ENCODE measurements at regions not wholly inside any gene's neighbourhood (a gene's known extent, or its start where the extent isn't known, plus 50 kb on each side); places are given as distances from the start of the nearest gene placed in this dataset.

DNA sequence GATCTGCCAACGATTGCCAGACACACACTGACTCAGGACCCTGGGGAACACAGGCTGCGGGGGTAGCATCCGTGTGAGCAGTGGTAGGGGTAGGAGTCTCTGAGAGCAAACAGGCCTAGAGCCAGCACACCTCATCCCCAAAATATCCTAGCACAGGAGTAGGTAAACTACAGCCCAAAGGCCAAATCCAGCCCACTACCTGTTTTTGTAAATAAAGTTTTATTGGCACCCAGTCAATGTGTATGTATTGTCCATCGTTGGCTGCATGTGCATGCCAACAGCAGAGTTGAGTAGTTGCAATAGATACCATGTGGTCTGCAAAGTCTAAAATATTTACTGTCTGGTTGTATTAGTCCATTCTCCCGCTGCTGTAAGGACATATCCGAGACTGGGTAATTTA is 55.5 kb upstream of the GPRC5B start:
- Histone ChIP-seq H3K9ac (no peak overlapping the region), H2AFZ (no peak overlapping the region), H3K4me1 (no peaks in the 10 kb centered on the region), H3K9me3 (ENCODE audit: control insufficient read depth, low read length) (no peaks in the 10 kb centered on the region), H3K4me3 (ENCODE audit: low read depth, low read length) (no peak overlapping the region), H3K27me3 (ENCODE audit: control insufficient read depth, insufficient read depth, low read length) (no peaks in the 10 kb centered on the region), H3K79me2 (no peaks in the 10 kb centered on the region), H3K36me3 (ENCODE audit: control insufficient read depth, insufficient read depth, low read length) (no peaks in the 10 kb centered on the region), H3K4me2 (ENCODE audit: low read length) (no peak overlapping the region), H3K27ac (no peak overlapping the region)
- TF ChIP-seq, protein P1, sequence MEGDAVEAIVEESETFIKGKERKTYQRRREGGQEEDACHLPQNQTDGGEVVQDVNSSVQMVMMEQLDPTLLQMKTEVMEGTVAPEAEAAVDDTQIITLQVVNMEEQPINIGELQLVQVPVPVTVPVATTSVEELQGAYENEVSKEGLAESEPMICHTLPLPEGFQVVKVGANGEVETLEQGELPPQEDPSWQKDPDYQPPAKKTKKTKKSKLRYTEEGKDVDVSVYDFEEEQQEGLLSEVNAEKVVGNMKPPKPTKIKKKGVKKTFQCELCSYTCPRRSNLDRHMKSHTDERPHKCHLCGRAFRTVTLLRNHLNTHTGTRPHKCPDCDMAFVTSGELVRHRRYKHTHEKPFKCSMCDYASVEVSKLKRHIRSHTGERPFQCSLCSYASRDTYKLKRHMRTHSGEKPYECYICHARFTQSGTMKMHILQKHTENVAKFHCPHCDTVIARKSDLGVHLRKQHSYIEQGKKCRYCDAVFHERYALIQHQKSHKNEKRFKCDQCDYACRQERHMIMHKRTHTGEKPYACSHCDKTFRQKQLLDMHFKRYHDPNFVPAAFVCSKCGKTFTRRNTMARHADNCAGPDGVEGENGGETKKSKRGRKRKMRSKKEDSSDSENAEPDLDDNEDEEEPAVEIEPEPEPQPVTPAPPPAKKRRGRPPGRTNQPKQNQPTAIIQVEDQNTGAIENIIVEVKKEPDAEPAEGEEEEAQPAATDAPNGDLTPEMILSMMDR (IDR thresholded peaks at IDR 0.05): no peak

DNA sequence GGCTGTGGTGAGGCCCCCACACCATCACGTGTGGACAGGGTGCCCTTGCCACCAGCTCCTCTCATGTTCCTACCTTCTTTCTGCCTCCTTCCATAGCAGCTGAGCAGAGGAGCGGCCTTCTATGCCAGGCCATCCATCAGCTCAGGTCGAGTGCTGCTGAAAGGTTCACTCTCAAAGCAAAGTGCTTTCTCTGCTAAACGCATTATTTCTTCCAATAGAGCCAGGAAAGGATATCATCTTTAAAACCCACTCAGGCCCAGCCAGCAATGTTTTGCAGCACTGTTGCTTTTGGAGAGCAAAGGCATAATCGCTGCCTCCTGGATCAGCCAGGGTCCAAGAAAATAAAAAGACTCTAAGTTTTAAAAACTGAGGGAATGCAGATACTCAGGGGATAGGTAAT is 54.9 kb upstream of the GPRC5B start:
- H3K27ac ChIP-seq: no peak overlapping the region
- no peak overlapping the region for H3K4me2 ChIP-seq (ENCODE audit: low read length)
- no peaks in the 10 kb centered on the region for H3K79me2 ChIP-seq
- H2AFZ ChIP-seq: no peak overlapping the region
- no peaks in the 10 kb centered on the region for H3K36me3 ChIP-seq (ENCODE audit: control insufficient read depth, insufficient read depth, low read length)
- no peaks in the 10 kb centered on the region for H3K27me3 ChIP-seq (ENCODE audit: control insufficient read depth, insufficient read depth, low read length)
- H3K9me3 ChIP-seq (ENCODE audit: control insufficient read depth, low read length): no peaks in the 10 kb centered on the region
- H3K4me3 ChIP-seq (ENCODE audit: low read depth, low read length): no peak overlapping the region
- H3K9ac ChIP-seq: no peak overlapping the region
- no peaks in the 10 kb centered on the region for H3K4me1 ChIP-seq
- TF ChIP-seq, protein P1 (IDR thresholded peaks at IDR 0.05): no peak

DNA sequence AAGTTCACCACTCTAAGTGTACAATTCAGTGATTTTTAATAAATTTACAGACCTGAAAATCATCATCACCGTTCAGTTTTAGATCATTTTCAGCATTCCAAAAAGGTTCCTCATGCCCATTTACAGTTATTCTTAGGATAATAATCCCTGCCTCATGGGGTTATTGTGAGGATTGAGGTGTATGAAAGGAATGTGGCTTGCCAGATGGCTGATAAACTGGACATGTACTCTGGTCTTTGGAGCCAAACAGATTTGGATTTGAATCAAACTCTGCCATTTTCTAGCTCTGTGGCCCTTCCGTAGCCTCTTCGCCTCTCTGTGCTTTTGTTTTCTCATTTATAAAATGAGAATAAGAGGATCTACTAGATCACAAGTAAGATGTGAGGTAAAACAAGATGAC is 53.9 kb upstream of the GPRC5B start:
- no peak overlapping the region for H3K27ac ChIP-seq
- no peak overlapping the region for H2AFZ ChIP-seq
- H3K9me3 ChIP-seq (ENCODE audit: control insufficient read depth, low read length): no peaks in the 10 kb centered on the region
- H3K9ac ChIP-seq: no peak overlapping the region
- H3K27me3 ChIP-seq (ENCODE audit: control insufficient read depth, insufficient read depth, low read length): no peaks in the 10 kb centered on the region
- no peaks in the 10 kb centered on the region for H3K4me1 ChIP-seq
- no peaks in the 10 kb centered on the region for H3K79me2 ChIP-seq
- TF ChIP-seq, protein P1 (IDR thresholded peaks at IDR 0.05): no peak
- H3K4me2 ChIP-seq (ENCODE audit: low read length): no peak overlapping the region
- H3K36me3 ChIP-seq (ENCODE audit: control insufficient read depth, insufficient read depth, low read length): no peaks in the 10 kb centered on the region
- no peak overlapping the region for H3K4me3 ChIP-seq (ENCODE audit: low read depth, low read length)

DNA sequence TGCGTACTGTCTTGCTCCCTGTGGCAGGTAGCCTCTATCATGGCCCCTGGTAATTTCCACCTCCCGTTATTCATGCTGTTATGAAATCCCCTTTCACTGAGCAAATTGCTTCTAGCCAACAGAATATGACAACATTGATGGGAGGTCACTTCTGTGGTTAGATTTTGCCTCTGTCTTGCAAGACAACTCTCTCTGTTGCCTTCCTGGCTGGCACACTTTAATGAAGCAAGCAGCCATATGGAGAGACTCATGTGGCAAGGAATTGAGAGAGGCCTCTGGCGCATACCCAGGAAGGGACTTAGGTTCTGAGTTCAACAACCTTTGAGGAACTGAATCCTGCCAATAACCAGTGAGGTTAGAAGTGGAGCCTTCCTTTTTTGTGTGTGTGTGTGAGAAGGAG is 51.8 kb upstream of the GPRC5B start:
- Histone ChIP-seq H3K9ac (no peak overlapping the region), H3K27me3 (ENCODE audit: control insufficient read depth, insufficient read depth, low read length) (no peaks in the 10 kb centered on the region), H3K4me2 (ENCODE audit: low read length) (no peak overlapping the region), H3K79me2 (no peaks in the 10 kb centered on the region), H3K9me3 (ENCODE audit: control insufficient read depth, low read length) (no peaks in the 10 kb centered on the region), H2AFZ (no peak overlapping the region), H3K36me3 (ENCODE audit: control insufficient read depth, insufficient read depth, low read length) (no peaks in the 10 kb centered on the region), H3K27ac (no peak overlapping the region), H3K4me3 (ENCODE audit: low read depth, low read length) (no peak overlapping the region), H3K4me1 (no peaks in the 10 kb centered on the region)
- TF ChIP-seq, protein P1 (IDR thresholded peaks at IDR 0.05): no peak

DNA sequence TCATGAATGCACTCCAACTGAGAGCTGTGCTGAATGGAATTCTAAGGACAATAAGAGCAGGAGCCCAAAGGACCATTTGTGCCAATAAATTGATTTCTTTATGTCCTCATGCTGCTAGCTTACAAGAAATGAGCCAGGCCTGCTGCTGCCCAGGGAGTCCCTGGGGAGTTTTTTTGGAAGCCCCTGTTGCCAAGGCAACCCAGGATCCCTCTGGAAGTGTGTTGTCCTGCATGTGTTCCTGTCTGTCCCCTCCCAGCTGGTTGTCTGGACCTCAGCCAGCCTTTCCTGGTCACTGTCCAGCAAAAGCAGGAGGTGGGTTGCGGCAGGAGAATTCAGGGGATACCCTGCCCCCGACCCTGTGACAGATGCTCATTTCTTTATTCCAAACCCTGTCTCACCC is 51.0 kb upstream of the GPRC5B start:
- Histone ChIP-seq H3K27me3 (ENCODE audit: control insufficient read depth, insufficient read depth, low read length) (no peaks in the 10 kb centered on the region), H3K9ac (no peak overlapping the region), H3K4me3 (ENCODE audit: low read depth, low read length) (no peak overlapping the region), H3K27ac (no peak overlapping the region), H3K9me3 (ENCODE audit: control insufficient read depth, low read length) (no peaks in the 10 kb centered on the region), H3K4me2 (ENCODE audit: low read length) (no peak overlapping the region), H3K4me1 (no peaks in the 10 kb centered on the region), H3K36me3 (ENCODE audit: control insufficient read depth, insufficient read depth, low read length) (no peaks in the 10 kb centered on the region), H3K79me2 (no peaks in the 10 kb centered on the region), H2AFZ (no peak overlapping the region)
- TF ChIP-seq, protein P1 (IDR thresholded peaks at IDR 0.05): no peak

Data from parathyroid adenoma (tissue), 2 donors.